IMR-90 (cell line): ENCODE measurements at regions not wholly inside any gene's neighbourhood (a gene's known extent, or its start where the extent isn't known, plus 50 kb on each side); places are given as distances from the start of the nearest gene placed in this dataset.

ENCODE experiments used
- ATAC-seq: fragments of 200-7000 bp; cut with Tn5 transposase; 2 replicates; pipeline ENCODE4 v1.9.1; 2020; ENCODE audit warnings: low read depth, mild to moderate bottlenecking, moderate library complexity
- BruUV-seq: library from RNA; stranded (reverse); fragments of 400-500 nt; replicated peaks from 2 replicates; lab custom pipeline; 2021; lab: Mats Ljungman, UMichigan
- CTCF ChIA-PET: fragments of 300-600 bp; formaldehyde crosslinking; extraction: SDS; loops from one replicate; lab custom pipeline; 2021; ENCODE audit warnings: antibody characterized with exemption; lab: Yijun Ruan, JAX
- POLR2A ChIA-PET: fragments of 300-600 bp; sonication (Branson Sonifier 250); formaldehyde crosslinking; loops from one replicate; lab custom pipeline; 2022; ENCODE audit warnings: antibody characterized with exemption; ENCODE audit not compliant: unreplicated experiment; lab: Charles Lee
- DNase-seq: peaks from one replicate; pipeline ENCODE4 v3.0.0; 2013
- H2AFZ ChIP-seq: replicated peaks from 2 replicates; pipeline ENCODE3; 2013; ENCODE audit warnings: low read length, mild to moderate bottlenecking; ENCODE audit not compliant: poor library complexity
- H2AK5ac ChIP-seq: 2 replicates; pipeline ENCODE4 v1.6.1; 2013; ENCODE audit warnings: low read depth, low read length, inconsistent platforms
- H2AK9ac ChIP-seq: replicated peaks from 2 replicates; pipeline ENCODE3; 2013; ENCODE audit warnings: mild to moderate bottlenecking, low read depth, low read length, moderate library complexity; ENCODE audit not compliant: poor library complexity
- H2BK120ac ChIP-seq: 2 replicates; pipeline ENCODE4 v1.6.1; 2013; ENCODE audit warnings: low read depth, low read length, inconsistent platforms
- H2BK15ac ChIP-seq: 3 replicates; pipeline ENCODE4 v1.6.1; 2013; ENCODE audit warnings: low read depth, low read length, inconsistent platforms
- H2BK20ac ChIP-seq: 2 replicates; pipeline ENCODE4 v1.6.1; 2013; ENCODE audit warnings: low read depth, mild to moderate bottlenecking, inconsistent platforms, low read length, moderate library complexity
- H2BK5ac ChIP-seq: 2 replicates; pipeline ENCODE4 v1.6.1; 2013; ENCODE audit warnings: mild to moderate bottlenecking, low read depth, low read length, inconsistent platforms; ENCODE audit not compliant: poor library complexity, severe bottlenecking
- H3K14ac ChIP-seq: replicated peaks from 2 replicates; pipeline ENCODE4 v1.6.1; 2013; ENCODE audit warnings: low read depth, low read length, inconsistent platforms
- H3K18ac ChIP-seq: 2 replicates; pipeline ENCODE4 v1.6.1; 2013; ENCODE audit warnings: low read depth, low read length, control low read depth
- H3K23ac ChIP-seq: 2 replicates; pipeline ENCODE4 v1.6.1; 2013; ENCODE audit warnings: low read depth, low read length, inconsistent platforms
- H3K27ac ChIP-seq: 2 replicates; pipeline ENCODE4 v1.5.1; 2013; ENCODE audit warnings: mild to moderate bottlenecking, control low read depth, low read length; ENCODE audit not compliant: insufficient read depth
- H3K27me3 ChIP-seq: 2 replicates; pipeline ENCODE4 v1.6.1; 2013; ENCODE audit warnings: low read length; ENCODE audit not compliant: control insufficient read depth, insufficient read depth
- H3K36me3 ChIP-seq: 2 replicates; pipeline ENCODE4 v1.6.1; 2013; ENCODE audit warnings: low read length, mixed read lengths; ENCODE audit not compliant: control insufficient read depth, insufficient read depth
- H3K4ac ChIP-seq: 2 replicates; pipeline ENCODE4 v1.6.1; 2013; ENCODE audit warnings: low read depth, low read length, inconsistent platforms
- H3K4me1 ChIP-seq: 2 replicates; pipeline ENCODE4 v1.6.1; 2013; ENCODE audit warnings: low read length, mixed read lengths; ENCODE audit not compliant: control insufficient read depth, insufficient read depth
- H3K4me2 ChIP-seq: 2 replicates; pipeline ENCODE4 v1.6.1; 2013; ENCODE audit warnings: low read depth, mild to moderate bottlenecking, control low read depth, low read length, moderate library complexity
- H3K4me3 ChIP-seq: 2 replicates; pipeline ENCODE4 v1.5.1; 2013; ENCODE audit warnings: low read depth, mild to moderate bottlenecking, control low read depth, low read length, moderate library complexity; ENCODE audit not compliant: insufficient read depth
- H3K56ac ChIP-seq: 2 replicates; pipeline ENCODE4 v1.6.1; 2013; ENCODE audit warnings: low read length, inconsistent platforms; ENCODE audit not compliant: insufficient read depth; ENCODE audit errors: extremely low read depth
- H3K79me1 ChIP-seq, 2 experiments: 2 replicates each; pipeline ENCODE4 v1.6.1; 2013; ENCODE audit warnings: low read length in 2 of 2, inconsistent platforms in 1 of 2, low read depth in 1 of 2
- H3K9ac ChIP-seq: 2 replicates; pipeline ENCODE4 v1.6.1; 2013; ENCODE audit warnings: low read depth, low read length, control low read depth
- H3K9me1 ChIP-seq: 2 replicates; pipeline ENCODE4 v1.6.1; 2013; ENCODE audit warnings: low read length, inconsistent platforms; ENCODE audit not compliant: insufficient read depth
- H3K9me3 ChIP-seq: 2 replicates; pipeline ENCODE4 v1.6.1; 2013; ENCODE audit warnings: low read length; ENCODE audit not compliant: control insufficient read depth, insufficient read depth
- H4K20me1 ChIP-seq: 2 replicates; pipeline ENCODE4 v1.6.1; 2013; ENCODE audit warnings: low read length, inconsistent platforms; ENCODE audit not compliant: insufficient read depth
- H4K5ac ChIP-seq: 2 replicates; pipeline ENCODE4 v1.6.1; 2013; ENCODE audit warnings: mild to moderate bottlenecking, low read depth, low read length, control low read depth
- H4K8ac ChIP-seq, 2 experiments: 2 replicates each; pipeline ENCODE4 v1.6.1; 2013; ENCODE audit warnings: low read depth in 2 of 2, low read length in 2 of 2, control low read depth in 1 of 2, inconsistent platforms in 1 of 2
- H4K91ac ChIP-seq: 2 replicates; pipeline ENCODE4 v1.6.1; 2013; ENCODE audit warnings: low read depth, low read length, inconsistent platforms; ENCODE audit not compliant: insufficient read depth
- BHLHE40 ChIP-seq: fragments of 150-350 bp; IDR thresholded peaks from 2 replicates; pipeline ENCODE4 v1.6.1; 2016; ENCODE audit warnings: mild to moderate bottlenecking, low read depth, low read length
- CEBPB ChIP-seq: IDR thresholded peaks from 2 replicates; pipeline ENCODE4 v1.6.1; 2012; ENCODE audit warnings: low read depth, low read length, improper control_type of control experiment
- FOS ChIP-seq: fragments of 150-350 bp; IDR thresholded peaks from 2 replicates; pipeline ENCODE4 v1.6.1; 2016; ENCODE audit warnings: low read depth, low read length
- SMC3 ChIP-seq: fragments of 150-350 bp; IDR thresholded peaks from 2 replicates; pipeline ENCODE4 v1.6.1; 2016; ENCODE audit warnings: low read depth, mild to moderate bottlenecking, antibody characterized with exemption, low read length, moderate library complexity
- WGBS, 2 experiments: methylation state at CpG; one replicate each; pipeline versions ENCODE4 v1.1.5 to v1.1.7; 2013; ENCODE audit warnings: missing lambda C conversion rate in 2 of 2; ENCODE audit not compliant: insufficient read length in 1 of 2; ENCODE audit errors: extremely low coverage in 2 of 2; 5-methylcytosine and 5-hydroxymethylcytosine counted together
- dilution Hi-C: fragments of 300-500 bp; cut with HindIII; formaldehyde crosslinking; loops from one replicate; pipeline ENCODE4 v1.14.3; 2018; ENCODE audit warnings: low sequenced_read_pairs; ENCODE audit not compliant: unreplicated experiment
- in situ Hi-C: fragments of 300-500 bp; cut with MboI; formaldehyde crosslinking; loops from 3 replicates; pipeline ENCODE4 v1.14.3; 2019; ENCODE audit warnings: low sequenced_read_pairs, inconsistent platforms, mixed read lengths
- intact Hi-C: fragments of 100-400 bp; cut with micrococcal nuclease; formaldehyde crosslinking; loops from 2 replicates; pipeline ENCODE4 v1.10.0; 2022

- H3K23ac ChIP-seq: no peak overlapping the region
- no peak overlapping the region for H4K91ac ChIP-seq
- H2BK20ac ChIP-seq: no peak overlapping the region
- H3K36me3 ChIP-seq: no peaks in the 10 kb centered on the region
- no peak overlapping the region for H2AFZ ChIP-seq
- H3K4me2 ChIP-seq: no peak overlapping the region
- H3K4ac ChIP-seq: no peak overlapping the region
- no peak overlapping the region for H2BK5ac ChIP-seq
- DNase-seq (no peak), ATAC-seq (no peak)
- H2BK120ac ChIP-seq: no peak overlapping the region
- TF ChIP-seq FOS (no peak), CEBPB (no peak), SMC3 (no peak), BHLHE40 (no peak)
- no peak overlapping the region for H2BK15ac ChIP-seq
- dilution Hi-C loops: no loop called here
- H4K20me1 ChIP-seq: no peaks in the 10 kb centered on the region
- H3K9me1 ChIP-seq: no peaks in the 10 kb centered on the region
- H3K9me3 ChIP-seq: no peaks in the 10 kb centered on the region
- no peak overlapping the region for H3K14ac ChIP-seq
- no peak overlapping the region for H3K9ac ChIP-seq
- no TSS peak for BruUV-seq
- no peak overlapping the region for H2AK5ac ChIP-seq
- H3K18ac ChIP-seq: no peak overlapping the region
- ChIA-PET POLR2A (no interaction called here), CTCF (no interaction called here)
- no peak overlapping the region for H3K56ac ChIP-seq
- intact Hi-C loops: no loop called here
- WGBS, 2 experiments: no CpG with 5 or more reads among the region's 2 CpGs
- no peak overlapping the region for H4K5ac ChIP-seq
- H3K27ac ChIP-seq: no peak overlapping the region
- no peaks in the 10 kb centered on the region for H3K79me1 ChIP-seq
- H4K8ac ChIP-seq: no peak overlapping the region
- no peaks in the 10 kb centered on the region for H3K4me1 ChIP-seq
- no peak overlapping the region for H3K4me3 ChIP-seq
- no peak overlapping the region for H2AK9ac ChIP-seq
- no peaks in the 10 kb centered on the region for H3K27me3 ChIP-seq
- in situ Hi-C loops: no loop called here
Observed at GRCh38 chr2:163389838-163390237, 346.0 kb downstream of the FIGN start.
